SU-DHL-6 (cell line): ENCODE measurements at regions not wholly inside any gene's neighbourhood (a gene's known extent, or its start where the extent isn't known, plus 50 kb on each side); places are given as distances from the start of the nearest gene placed in this dataset.

ENCODE experiments used
- H2AFZ ChIP-seq: fragments of 200-600 bp; sonication (generic); 2 replicates; pipeline ENCODE4 v1.6.1; 2014; ENCODE audit warnings: low read depth, mild to moderate bottlenecking, moderate library complexity, mixed read lengths, antibody characterized with exemption, low read length; ENCODE audit not compliant: severe bottlenecking
- H3F3A ChIP-seq: fragments of 200-600 bp; shearing (Covaris generic); 2 replicates; pipeline ENCODE4 v1.6.0; 2016; ENCODE audit warnings: antibody characterized with exemption, mild to moderate bottlenecking; ENCODE audit not compliant: insufficient read depth
- H3K27ac ChIP-seq: fragments of 200-600 bp; sonication (generic); 2 replicates; pipeline ENCODE4 v1.5.1; 2016; ENCODE audit warnings: low read depth, mild to moderate bottlenecking, low read length, moderate library complexity, mixed read lengths
- H3K27me3 ChIP-seq: fragments of 200-600 bp; sonication (generic), shearing (Covaris generic); 2 replicates; pipeline ENCODE4 v1.6.0; 2014; ENCODE audit warnings: mild to moderate bottlenecking, low read length
- H3K36me3 ChIP-seq: fragments of 200-600 bp; sonication (generic); 2 replicates; pipeline ENCODE4 v1.6.1; 2014; ENCODE audit warnings: mild to moderate bottlenecking, low read length, mixed read lengths
- H3K4me2 ChIP-seq: fragments of 300-600, 200-600 bp; shearing (Covaris generic), sonication (generic); 2 replicates; pipeline ENCODE4 v1.6.0; 2014; ENCODE audit warnings: low read length, low read depth, mild to moderate bottlenecking; ENCODE audit not compliant: poor library complexity, severe bottlenecking
- H3K4me3 ChIP-seq: fragments of 200-600 bp; sonication (generic); 2 replicates; pipeline ENCODE4 v1.5.1; 2014; ENCODE audit warnings: antibody characterized with exemption, low read length, mild to moderate bottlenecking, mixed read lengths; ENCODE audit not compliant: insufficient read depth, poor library complexity, severe bottlenecking
- H3K79me2 ChIP-seq: fragments of 200-600 bp; sonication (generic); 2 replicates; pipeline ENCODE4 v1.6.1; 2014; ENCODE audit warnings: mild to moderate bottlenecking, low read length, moderate library complexity; ENCODE audit not compliant: insufficient read depth
- H3K9ac ChIP-seq: fragments of 200-600 bp; sonication (generic); 2 replicates; pipeline ENCODE4 v1.7.0; 2014; ENCODE audit warnings: mild to moderate bottlenecking, low read length
- H3K9me2 ChIP-seq: fragments of 200-600 bp; sonication (generic); replicated peaks from 2 replicates; pipeline ENCODE4 v1.6.1; 2014; ENCODE audit warnings: low read length; ENCODE audit not compliant: insufficient read depth
- H3K9me3 ChIP-seq: fragments of 200-600 bp; sonication (generic); 2 replicates; pipeline ENCODE4 v1.6.1; 2014; ENCODE audit warnings: low read length, mixed read lengths; ENCODE audit not compliant: insufficient read depth
- H4K20me1 ChIP-seq: fragments of 200-600 bp; sonication (generic); 2 replicates; pipeline ENCODE4 v1.6.1; 2014; ENCODE audit warnings: low read depth, mild to moderate bottlenecking, antibody characterized with exemption, low read length, moderate library complexity, mixed read lengths
- CTCF ChIP-seq: fragments of 200-600 bp; sonication (generic); IDR thresholded peaks from one replicate; pipeline ENCODE4 v1.5.1; 2017; ENCODE audit warnings: antibody characterized with exemption, mild to moderate bottlenecking, low read length, moderate library complexity; ENCODE audit not compliant: insufficient read depth, poor library complexity, severe bottlenecking
- EZH2phosphoT487 ChIP-seq: fragments of 200-600 bp; sonication (generic), shearing (Covaris generic); conservative IDR thresholded peaks from 2 replicates; pipeline ENCODE4 v1.6.1; 2018; ENCODE audit warnings: mild to moderate bottlenecking, antibody characterized with exemption, low read length, moderate library complexity, mixed read lengths

- Histone ChIP-seq H4K20me1 (no peaks in the 10 kb centered on the region), H3K27me3 (no peaks in the 10 kb centered on the region; the same call in 1 of the 2 replicates), H3K9me2 (no peaks in the 10 kb centered on the region), H3K27ac (no peak overlapping the region), H3F3A (no peaks in the 10 kb centered on the region), H3K4me3 (no peak overlapping the region), H3K36me3 (no peaks in the 10 kb centered on the region), H3K4me2 (no peak overlapping the region), H3K9ac (no peak overlapping the region), H3K9me3 (no peaks in the 10 kb centered on the region), H2AFZ (no peak overlapping the region), H3K79me2 (no peaks in the 10 kb centered on the region)
- TF ChIP-seq CTCF (no peak), EZH2phosphoT487 (no peak)
Observed at GRCh38 chr9:13360188-13360587, 80.7 kb upstream of the MPDZ start.

- H3K9me3 ChIP-seq = no peaks in the 10 kb centered on the region
- H3K4me2 ChIP-seq = no peak overlapping the region
- no peak for TF ChIP-seq EZH2phosphoT487
- TF ChIP-seq CTCF = no peak
- no peaks in the 10 kb centered on the region for H3K79me2 ChIP-seq
- H3F3A ChIP-seq = no peaks in the 10 kb centered on the region
- no peak overlapping the region for H3K9ac ChIP-seq
- H3K9me2 ChIP-seq = no peaks in the 10 kb centered on the region
- H3K27ac ChIP-seq = no peak overlapping the region
- H3K36me3 ChIP-seq = no peaks in the 10 kb centered on the region
- no peak overlapping the region for H2AFZ ChIP-seq
- no peak overlapping the region for H3K4me3 ChIP-seq
- no peaks in the 10 kb centered on the region for H4K20me1 ChIP-seq
- H3K27me3 ChIP-seq = no peaks in the 10 kb centered on the region; the same call in 1 of the 2 replicates
Observed at GRCh38 chr9:13358128-13358527, 78.6 kb upstream of the MPDZ start.

DNA sequence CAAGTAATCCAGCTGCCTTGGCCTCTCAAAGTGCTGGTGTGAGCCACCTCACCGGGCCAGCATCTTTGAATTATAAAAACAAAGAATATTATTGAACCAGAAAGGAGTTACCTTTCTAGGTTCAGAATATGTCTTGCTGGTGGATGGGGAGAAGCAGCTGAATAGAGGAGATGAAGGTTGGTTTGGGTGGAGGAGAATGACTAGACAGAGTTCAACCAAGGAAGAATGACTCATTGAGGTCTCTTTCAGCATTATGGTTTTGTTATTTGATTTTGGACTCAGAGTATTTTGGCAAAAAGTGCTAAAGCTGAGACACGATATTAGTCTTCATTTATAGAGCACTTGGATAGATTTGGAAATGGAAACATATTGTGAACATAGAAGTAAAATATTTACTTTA lies 75.2 kb upstream of the MPDZ start:
- no peaks in the 10 kb centered on the region for H3K9me3 ChIP-seq
- no peak overlapping the region for H3K9ac ChIP-seq
- no peak overlapping the region for H3K4me3 ChIP-seq
- H3K27ac ChIP-seq = no peak overlapping the region
- TF ChIP-seq CTCF (no peak), EZH2phosphoT487 (no peak)
- no peak overlapping the region for H3K4me2 ChIP-seq
- H2AFZ ChIP-seq = no peak overlapping the region
- H3K9me2 ChIP-seq = no peaks in the 10 kb centered on the region
- no peaks in the 10 kb centered on the region for H3K36me3 ChIP-seq
- no peaks in the 10 kb centered on the region for H4K20me1 ChIP-seq
- H3F3A ChIP-seq = no peaks in the 10 kb centered on the region
- H3K27me3 ChIP-seq = no peaks in the 10 kb centered on the region; the same call in 1 of the 2 replicates
- no peaks in the 10 kb centered on the region for H3K79me2 ChIP-seq
